ENCODE measurements at regions not wholly inside any gene's neighbourhood (a gene's known extent, or its start where the extent isn't known, plus 50 kb on each side); places are given as distances from the start of the nearest gene placed in this dataset.

DNA sequence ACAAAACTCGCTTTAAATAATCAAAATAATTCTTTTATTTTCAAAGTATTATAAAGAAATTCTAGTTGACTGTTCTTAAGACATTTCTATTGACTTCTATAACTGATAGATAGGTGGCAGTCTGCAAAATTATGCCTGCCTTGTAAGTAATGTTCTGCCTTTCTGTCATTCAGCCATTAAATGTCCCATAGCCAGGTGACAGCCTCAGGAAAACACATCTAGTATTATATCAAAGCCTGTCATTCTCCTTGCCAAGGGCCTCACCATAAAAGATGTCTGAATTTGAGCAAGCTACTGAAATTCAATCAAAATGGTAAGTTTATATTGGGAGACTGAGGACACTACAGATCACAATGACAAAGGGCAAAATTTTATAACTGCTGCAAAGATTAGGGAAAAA is 170.4 kb upstream of the COX7C start:
- TF ChIP-seq CTCF (IDR thresholded peaks at IDR 0.05): no peak
- no peak for TF ChIP-seq POLR2AphosphoS5 (IDR thresholded peaks at IDR 0.05)
- no peak for TF ChIP-seq POLR2A (IDR thresholded peaks at IDR 0.05)
- TF ChIP-seq EP300 (IDR thresholded peaks at IDR 0.05): no peak

All from gastroesophageal sphincter (tissue), 3 donors.